GM12878 (cell line): ENCODE measurements at regions not wholly inside any gene's neighbourhood (a gene's known extent, or its start where the extent isn't known, plus 50 kb on each side); places are given as distances from the start of the nearest gene placed in this dataset.

Experiments
- ATAC-seq: fragments of 200-7000 bp; cut with Tn5 transposase; 3 replicates; pipeline ENCODE4 v1.9.1; 2020; ENCODE audit warnings: mild to moderate bottlenecking, moderate library complexity
- BruUV-seq: library from RNA; stranded (reverse); fragments of 400-500 nt; replicated peaks from 2 replicates; lab custom pipeline; 2021; lab: Mats Ljungman, UMichigan
- CTCF ChIA-PET: fragments of 300-600 bp; sonication (Branson Sonifier 250); formaldehyde crosslinking; extraction: SDS; loops from one replicate; lab custom pipeline; 2021; ENCODE audit warnings: inconsistent platforms; lab: Yijun Ruan, JAX
- POLR2A ChIA-PET: fragments of 350-600 bp; formaldehyde crosslinking; extraction: SDS; loops from one replicate; lab custom pipeline; 2021; ENCODE audit warnings: inconsistent platforms; lab: Charles Lee
- RAD21 ChIA-PET: fragments of 300-600 bp; sonication (Branson Sonifier 250); formaldehyde crosslinking; loops from one replicate; lab custom pipeline; 2023; ENCODE audit warnings: antibody characterized with exemption; ENCODE audit not compliant: unreplicated experiment; lab: Charles Lee
- SMC1A ChIA-PET: fragments of 300-600 bp; sonication (Branson Sonifier 250); formaldehyde crosslinking; loops from one replicate; lab custom pipeline; 2023; ENCODE audit not compliant: unreplicated experiment, uncharacterized antibody; lab: Charles Lee
- DNase-seq: peaks from one replicate; pipeline ENCODE4 v3.0.0-alpha.2; 2011; ENCODE audit warnings: low read depth, low spot score
- FAIRE-seq: peaks from 3 replicates; lab custom pipeline; 2011; peaks lifted over from hg19 to GRCh38; lab: Jason Lieb, UNC
- H2AFZ ChIP-seq: 2 replicates; pipeline ENCODE4 v1.6.0; 2011; ENCODE audit warnings: low read depth, low read length, control low read depth; ENCODE audit not compliant: control insufficient read depth
- H3K27ac ChIP-seq: 2 replicates; pipeline ENCODE4 v1.5.1; 2011; ENCODE audit warnings: control low read depth; ENCODE audit not compliant: control insufficient read depth, insufficient read depth
- H3K27me3 ChIP-seq, 2 experiments: replicated peaks in 1 of 2; 2 replicates each; pipeline versions ENCODE4 v1.6.0 to v1.6.1; 2011; ENCODE audit warnings: low read length in 1 of 2; ENCODE audit not compliant: control insufficient read depth in 2 of 2, insufficient read depth in 2 of 2
- H3K36me3 ChIP-seq, 2 experiments: 2 replicates each; pipeline ENCODE4 v1.5.1; 2011; ENCODE audit warnings: low read length in 1 of 2; ENCODE audit not compliant: control insufficient read depth in 2 of 2, insufficient read depth in 2 of 2
- H3K4me1 ChIP-seq: 2 replicates; pipeline ENCODE4 v1.6.1; 2011; ENCODE audit warnings: mild to moderate bottlenecking, low read length, moderate library complexity, mixed read lengths; ENCODE audit not compliant: control insufficient read depth, insufficient read depth
- H3K4me2 ChIP-seq: 2 replicates; pipeline ENCODE4 v1.6.0; 2011; ENCODE audit warnings: control low read depth; ENCODE audit not compliant: control insufficient read depth, insufficient read depth
- H3K4me3 ChIP-seq: fragments of 200-600 bp; sonication (generic); 2 replicates; pipeline ENCODE4 v1.5.1; 2016
- H3K79me2 ChIP-seq: 2 replicates; pipeline ENCODE4 v1.6.0; 2011; ENCODE audit warnings: low read length; ENCODE audit not compliant: control insufficient read depth, insufficient read depth
- H3K9ac ChIP-seq: 2 replicates; pipeline ENCODE4 v1.8.0; 2011; ENCODE audit warnings: low read length, control low read depth, mixed read lengths; ENCODE audit not compliant: control insufficient read depth, insufficient read depth
- H3K9me3 ChIP-seq: replicated peaks from 3 replicates; pipeline ENCODE4 v1.5.1; 2011; ENCODE audit warnings: mild to moderate bottlenecking, low read length; ENCODE audit not compliant: control insufficient read depth, insufficient read depth
- H4K20me1 ChIP-seq: 2 replicates; pipeline ENCODE4 v1.6.0; 2011; ENCODE audit not compliant: control insufficient read depth, insufficient read depth
- CHD2 ChIP-seq: IDR thresholded peaks from 2 replicates; pipeline ENCODE4 v1.6.1; 2011; ENCODE audit warnings: low read depth, low read length, improper control_type of control experiment, borderline replicate concordance
- GATAD2B ChIP-seq: fragments of 450-650 bp; conservative IDR thresholded peaks from 2 replicates; pipeline ENCODE4 v1.6.1; 2017; ENCODE audit warnings: low read depth, mild to moderate bottlenecking, moderate library complexity
- HDGF ChIP-seq: fragments of 450-650 bp; IDR thresholded peaks from 2 replicates; pipeline ENCODE4 v1.6.1; 2016; ENCODE audit warnings: antibody characterized with exemption
- HSF1 ChIP-seq: fragments of 150-350 bp; IDR thresholded peaks from 2 replicates; pipeline ENCODE4 v1.6.1; 2014; ENCODE audit warnings: mild to moderate bottlenecking, low read depth, low read length
- PAX5 ChIP-seq: IDR thresholded peaks from 2 replicates; pipeline ENCODE4 v1.6.1; 2011; ENCODE audit warnings: low read depth, low read length, borderline replicate concordance
- PML ChIP-seq: IDR thresholded peaks from 2 replicates; pipeline ENCODE4 v1.6.1; 2012; ENCODE audit warnings: low read length, inconsistent platforms
- SP1 ChIP-seq: IDR thresholded peaks from one replicate; pipeline ENCODE4 v1.6.1; 2011; ENCODE audit warnings: low read depth, low read length
- ZBTB11 ChIP-seq: fragments of 450-650 bp; formaldehyde crosslinking; IDR thresholded peaks from 2 replicates; pipeline ENCODE4 v1.5.0; 2022; ENCODE audit warnings: mild to moderate bottlenecking, missing genetic modification characterization
- WGBS: methylation state at CpG from one replicate; pipeline ENCODE4 v1.1.6; 2016; ENCODE audit warnings: low lambda C conversion rate; ENCODE audit not compliant: insufficient replicate concordance, insufficient coverage; ENCODE audit errors: missing lambda C conversion rate; 5-methylcytosine and 5-hydroxymethylcytosine counted together
- in situ Hi-C: fragments of 300-500 bp; cut with MboI; formaldehyde crosslinking; loops from 9 replicates; pipeline ENCODE4 v1.14.3; 2018; ENCODE audit warnings: mixed read lengths
- intact Hi-C: fragments of 100-400 bp; cut with micrococcal nuclease; formaldehyde crosslinking; loops from one replicate; pipeline ENCODE4 v1.14.2; 2022; ENCODE audit not compliant: unreplicated experiment

GRCh38 chr1:209249785-209250440, 333.6 kb upstream of the CAMK1G start:
- ChIA-PET CTCF (interaction anchor here (1.0 to 3.9 kb wide), 13 partner anchors 10 to 598 kb away, joined by 3 to 32 read pairs (median 12); no protein-coding TSS in a partner anchor), SMC1A (interaction anchor here (0.5 to 1.6 kb wide), 5 partner anchors 10 to 173 kb away, joined by 3 to 4 read pairs (median 3); no protein-coding TSS in a partner anchor), POLR2A (no interaction called here), RAD21 (interaction anchor here (1.3 kb wide), 2 partner anchors 10 to 103 kb away, joined by 3 read pairs; no protein-coding TSS in a partner anchor)
- Histone ChIP-seq H4K20me1 (no peaks in the 10 kb centered on the region), H3K36me3 (no peaks in the 10 kb centered on the region), H3K9ac (no peak overlapping the region), H3K27me3 (no peaks in the 10 kb centered on the region; a peak in 1 of 4 replicates), H3K4me3 (no peak overlapping the region), H3K4me2 (no peak overlapping the region), H2AFZ (no peak overlapping the region), H3K79me2 (no peaks in the 10 kb centered on the region), H3K4me1 (no peaks in the 10 kb centered on the region), H3K9me3 (no peaks in the 10 kb centered on the region), H3K27ac (no peak overlapping the region)
- intact Hi-C loops (no loop called here), in situ Hi-C loops (no loop called here)
- ATAC-seq, result no peak
- FAIRE-seq, result no peak
- DNase-seq, result no peak
- WGBS, result 11% methylated on average over 8 of the region's 8 CpGs
- BruUV-seq, result no TSS peak
- no peak for TF ChIP-seq PML
- TF ChIP-seq CHD2, result no peak

- SMC1A ChIA-PET, result no interaction called here
- Histone ChIP-seq H3K4me1 (no peaks in the 10 kb centered on the region), H2AFZ (no peak overlapping the region), H3K79me2 (no peaks in the 10 kb centered on the region), H3K9me3 (no peaks in the 10 kb centered on the region), H3K4me2 (no peak overlapping the region), H3K27me3 (no peaks in the 10 kb centered on the region), H3K4me3 (no peak overlapping the region), H3K9ac (no peak overlapping the region), H4K20me1 (no peaks in the 10 kb centered on the region), H3K36me3 (no peaks in the 10 kb centered on the region), H3K27ac (no peak overlapping the region)
- FAIRE-seq (no peak), DNase-seq (no peak), ATAC-seq (no peak)
- 35% methylated on average over 4 of the region's 4 CpGs for WGBS
- intact Hi-C loops (no loop called here), in situ Hi-C loops (no loop called here)
- POLR2A ChIA-PET, result no interaction called here
- CTCF ChIA-PET, result interaction anchor here (0.9 to 1.5 kb wide), 3 partner anchors 36 to 599 kb away, joined by 3 to 5 read pairs (median 4); no protein-coding TSS in a partner anchor
- BruUV-seq, result no TSS peak
- RAD21 ChIA-PET, result no interaction called here
- no peak for TF ChIP-seq PAX5
- no peak for TF ChIP-seq HDGF
- no peak for TF ChIP-seq SP1
- TF ChIP-seq GATAD2B, result no peak
- TF ChIP-seq ZBTB11 (CRISPR knock-in tag), result no peak
- no peak for TF ChIP-seq HSF1
Measured at GRCh38 chr1:209250861-209251636, 332.5 kb upstream of the CAMK1G start.
